GM19240 (cell line): ENCODE measurements at regions not wholly inside any gene's neighbourhood (a gene's known extent, or its start where the extent isn't known, plus 50 kb on each side); places are given as distances from the start of the nearest gene placed in this dataset.

Experiments
- DNase-seq: peaks from one replicate; pipeline ENCODE4 v3.0.0; 2011; ENCODE audit warnings: low spot score; ENCODE audit not compliant: insufficient read length

DNA sequence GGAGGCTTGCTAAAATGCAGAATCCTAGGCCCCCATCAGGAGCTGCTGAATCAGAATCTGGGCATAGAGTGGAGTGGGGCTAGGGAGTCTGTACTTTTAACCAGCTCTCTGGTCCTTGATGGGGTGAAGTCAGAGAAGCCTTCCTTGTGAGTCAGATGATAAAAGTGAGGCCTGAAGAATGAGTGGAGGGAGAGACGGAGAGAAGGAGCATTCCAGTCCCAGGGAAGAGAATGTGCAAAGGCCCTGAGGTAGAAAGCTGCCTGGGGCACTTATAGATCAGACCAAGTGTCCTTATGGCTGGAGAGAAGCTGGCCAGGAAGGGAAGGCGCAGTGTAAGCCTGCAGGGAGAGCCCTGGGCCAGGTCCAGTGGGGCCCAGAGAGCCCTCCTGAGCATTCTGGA is 235.1 kb upstream of the NLRP1 start:
- no peak for DNase-seq

GRCh38 chr17:5819921-5820685 is 235.8 kb upstream of the NLRP1 start:
- DNase-seq = no peak

DNA sequence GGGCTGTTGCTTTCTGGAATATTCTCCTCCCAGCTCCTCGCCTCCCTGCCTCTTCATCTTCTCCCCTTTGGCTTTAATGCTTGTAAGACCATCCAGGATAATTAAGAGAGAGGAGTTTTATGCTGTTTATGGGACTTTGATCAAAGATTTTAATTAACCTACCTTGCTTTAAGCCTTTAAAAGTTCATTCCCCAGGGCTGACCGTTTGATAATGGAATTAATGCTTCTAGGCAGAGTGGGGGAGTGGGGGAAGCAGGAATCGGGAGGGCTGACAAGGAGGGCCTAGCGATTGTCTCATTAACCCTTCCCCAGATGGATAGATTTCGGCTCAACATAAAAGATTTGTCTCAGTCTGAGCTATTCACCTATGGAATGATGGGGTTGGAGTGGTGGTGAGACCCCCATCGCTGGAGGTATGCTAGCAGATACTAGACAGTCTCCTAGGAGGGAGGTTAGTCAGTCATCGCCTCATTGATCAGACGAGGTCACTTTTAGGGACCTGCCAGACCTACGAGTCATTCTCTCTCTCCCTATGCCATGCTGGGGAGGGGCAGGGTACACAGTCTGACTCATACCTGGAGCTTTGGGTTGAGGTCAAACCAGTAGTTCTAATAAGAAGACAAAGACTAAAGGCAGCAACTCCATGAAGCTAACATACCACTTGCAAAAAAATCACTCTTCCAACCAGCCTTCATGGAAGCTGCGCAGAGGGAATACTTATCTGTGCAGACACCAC is 236.6 kb upstream of the NLRP1 start:
- DNase-seq = no peak

- DNase-seq = no peak
Measured at GRCh38 chr17:5821803-5822202, 237.5 kb upstream of the NLRP1 start.

- DNase-seq = no peak
Measured at GRCh38 chr17:5822281-5823060, 238.2 kb upstream of the NLRP1 start.

DNA sequence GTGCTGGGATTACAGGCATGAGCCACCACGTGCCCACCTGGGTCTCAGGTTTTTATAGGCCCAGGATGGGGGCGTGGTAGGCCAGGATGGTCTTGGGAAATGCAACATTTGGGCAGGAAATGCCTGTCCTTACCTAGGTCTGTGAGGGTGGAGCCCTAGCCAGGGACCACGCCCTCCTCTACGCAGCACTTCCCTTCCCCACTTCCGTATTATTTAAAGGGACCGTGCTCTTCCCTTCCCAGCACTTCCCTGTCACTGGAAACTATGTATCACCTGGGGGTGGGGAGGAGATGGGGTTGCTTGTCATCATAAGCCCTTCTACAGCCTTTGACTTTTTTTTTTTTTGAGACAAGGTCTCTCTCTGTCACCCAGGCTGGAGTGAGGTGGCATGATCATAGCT is 238.9 kb upstream of the NLRP1 start:
- DNase-seq = no peak

- DNase-seq = no peak
Measured at GRCh38 chr17:5825717-5826330, 241.5 kb upstream of the NLRP1 start.

GRCh38 chr17:5826384-5826783 is 242.1 kb upstream of the NLRP1 start:
- no peak for DNase-seq

DNA sequence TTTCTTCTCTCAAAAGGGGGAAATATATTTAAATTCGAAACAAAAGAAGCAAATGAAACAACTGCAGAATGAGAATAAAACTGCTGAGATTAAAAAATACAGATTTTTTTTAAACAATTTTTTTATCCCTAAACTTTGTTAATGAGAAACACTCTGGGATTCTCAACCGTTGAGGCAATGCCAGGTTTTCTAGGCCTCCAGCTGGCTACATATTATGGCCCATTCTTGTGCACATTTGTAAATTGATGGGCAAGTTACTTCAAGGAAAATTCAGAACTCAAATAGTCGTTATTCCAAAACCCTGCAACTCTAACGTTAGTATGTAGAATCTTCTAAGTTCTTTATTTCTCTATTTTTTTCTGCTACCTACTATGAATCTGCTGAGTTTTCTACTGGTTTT is 239.3 kb upstream of the WSCD1 start:
- DNase-seq = no peak

GRCh38 chr17:5832886-5833285 is 237.3 kb upstream of the WSCD1 start:
- DNase-seq = no peak

GRCh38 chr17:5837055-5837491 is 233.1 kb upstream of the WSCD1 start:
- DNase-seq = no peak

DNA sequence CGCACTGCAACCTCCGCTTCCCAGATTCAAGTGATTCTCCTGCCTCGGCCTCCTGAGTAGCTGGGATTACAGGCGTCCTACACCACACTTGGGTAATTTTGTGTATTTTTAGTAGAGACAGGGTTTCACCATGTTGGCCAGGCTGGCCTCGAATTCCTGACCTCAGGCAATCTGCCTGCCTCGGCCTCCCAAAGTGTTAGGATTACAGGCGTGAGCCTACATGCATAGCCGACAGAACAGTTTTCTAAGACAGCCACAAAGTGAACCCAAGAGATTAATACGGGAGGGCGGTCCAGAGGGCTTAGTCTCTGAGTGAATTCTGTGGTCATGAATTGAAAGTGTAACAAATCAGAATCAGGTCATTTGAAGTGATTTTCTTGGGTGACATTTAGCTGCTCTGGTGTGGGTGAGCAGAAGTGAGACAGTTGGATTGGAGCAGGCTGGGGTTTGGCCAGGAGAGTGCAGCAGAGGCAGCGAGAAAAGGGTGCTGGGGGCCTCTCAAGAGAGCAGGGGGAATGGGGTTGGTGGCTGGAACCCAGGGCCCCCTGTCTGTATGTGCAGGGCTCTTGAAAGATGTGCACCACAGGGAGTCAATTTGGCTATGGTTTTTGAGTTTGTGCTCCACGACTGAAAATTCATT is 231.4 kb upstream of the WSCD1 start:
- DNase-seq = no peak

DNA sequence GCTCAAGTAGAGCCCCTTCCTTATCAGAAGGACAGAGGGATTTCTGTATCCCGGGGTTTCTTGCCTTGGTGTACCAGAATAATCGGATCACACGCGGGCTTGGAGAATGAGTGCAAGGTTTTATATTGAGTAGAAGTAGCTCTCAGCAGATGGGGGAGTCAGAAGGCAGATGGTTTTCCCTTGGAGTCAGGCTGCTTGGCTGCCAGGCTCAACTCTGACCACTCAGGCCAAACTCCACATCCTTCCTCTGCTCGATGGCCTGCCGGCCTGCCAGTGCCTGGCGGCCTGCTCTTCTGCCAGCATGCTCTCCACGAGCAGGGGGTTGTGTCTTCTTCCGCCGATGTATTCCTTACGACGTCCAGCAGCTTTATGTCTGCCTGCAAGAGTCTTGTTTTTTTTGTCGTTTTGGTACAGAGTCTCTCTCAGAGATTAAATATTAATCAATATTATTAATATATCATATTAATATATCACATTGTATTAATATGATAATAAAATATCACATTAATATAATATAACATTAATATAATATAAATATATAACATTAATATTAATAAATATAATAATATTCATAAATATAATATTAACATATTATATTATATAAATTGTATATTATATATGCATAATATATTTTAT is 229.2 kb upstream of the WSCD1 start:
- DNase-seq = no peak

GRCh38 chr17:5841862-5842261 is 228.3 kb upstream of the WSCD1 start:
- no peak for DNase-seq

- no peak for DNase-seq
Measured at GRCh38 chr17:5843366-5844026, 226.7 kb upstream of the WSCD1 start.

DNA sequence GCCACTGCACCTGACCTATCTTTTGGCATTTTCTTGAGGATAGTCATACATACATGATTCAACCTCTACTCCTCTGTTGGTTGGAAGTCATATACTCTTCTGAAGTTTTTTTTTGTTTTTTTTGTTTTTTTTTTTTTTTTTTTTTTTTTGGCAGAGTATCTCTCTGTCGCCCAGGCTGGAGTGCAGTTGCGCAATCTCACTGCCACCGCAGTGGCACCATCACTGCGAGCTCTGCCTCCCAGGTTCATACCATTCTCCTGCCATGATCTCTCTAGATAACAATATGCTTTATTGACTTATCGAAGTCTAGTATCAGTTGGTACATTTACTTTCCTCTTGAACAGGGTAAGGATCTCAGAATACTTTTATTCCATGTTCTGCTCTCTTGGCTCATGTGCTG is 224.2 kb upstream of the WSCD1 start:
- no peak for DNase-seq

DNA sequence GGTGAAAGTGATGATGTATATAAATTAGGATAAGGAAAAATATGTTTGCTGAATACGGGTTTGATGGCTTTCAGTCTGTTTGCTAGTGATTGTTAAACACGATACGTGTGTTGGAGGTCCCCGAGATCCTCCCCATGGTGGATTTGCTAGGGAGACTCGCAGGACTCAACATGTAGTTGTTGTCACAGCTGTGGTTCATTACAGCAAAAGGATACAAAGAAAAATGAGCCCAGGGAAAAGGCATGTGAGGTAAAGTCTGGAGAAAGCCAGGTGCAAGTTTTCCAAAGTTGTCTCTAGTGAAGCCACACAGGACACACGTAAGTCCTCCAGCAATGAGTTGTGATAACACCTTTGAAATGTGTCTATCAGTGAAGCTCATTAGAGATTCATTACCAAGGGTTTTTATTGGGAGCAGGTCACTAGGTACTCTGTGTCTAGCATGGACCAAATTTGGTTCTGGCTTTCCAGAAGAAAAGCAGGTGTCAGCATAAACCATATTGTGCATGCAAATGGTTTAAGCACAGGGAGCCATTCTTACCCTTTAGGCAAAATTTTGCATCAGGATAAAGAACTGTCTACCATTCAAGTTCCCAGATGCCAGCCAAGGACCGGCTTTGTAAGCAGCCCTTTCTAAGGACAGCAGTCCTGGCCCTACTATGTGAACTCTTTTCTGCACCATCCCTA is 215.2 kb upstream of the WSCD1 start:
- DNase-seq = no peak

- no peak for DNase-seq
Measured at GRCh38 chr17:5861246-5861645, 208.9 kb upstream of the WSCD1 start.

DNA sequence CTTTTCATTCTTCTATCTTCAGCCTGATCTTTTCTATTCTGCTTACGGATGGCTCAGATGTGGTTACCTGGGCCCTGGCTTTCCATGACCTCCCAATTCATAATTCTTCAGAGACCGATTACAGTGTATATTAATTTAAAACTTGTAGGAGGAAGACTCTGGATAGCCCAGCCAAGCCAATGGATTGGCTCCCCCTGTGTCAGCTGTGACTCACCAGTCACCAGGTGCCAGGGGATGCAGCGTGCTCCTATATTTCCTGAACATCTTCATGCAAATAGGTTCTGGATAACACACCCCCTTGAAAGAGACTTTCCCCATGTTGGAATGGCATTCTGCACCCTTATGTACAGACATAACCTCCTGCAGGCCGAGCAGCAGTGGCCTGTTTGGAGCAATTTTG is 208.3 kb upstream of the WSCD1 start:
- DNase-seq = no peak

- no peak for DNase-seq
Measured at GRCh38 chr17:5862395-5862794, 207.8 kb upstream of the WSCD1 start.
